ENCODE measurements at regions not wholly inside any gene's neighbourhood (a gene's known extent, or its start where the extent isn't known, plus 50 kb on each side); places are given as distances from the start of the nearest gene placed in this dataset.
"Not testable (repeated sequence)": the region's sequence is repeated elsewhere in the genome, so short reads cannot be mapped to it uniquely, and the experiment has no call there.

DNA sequence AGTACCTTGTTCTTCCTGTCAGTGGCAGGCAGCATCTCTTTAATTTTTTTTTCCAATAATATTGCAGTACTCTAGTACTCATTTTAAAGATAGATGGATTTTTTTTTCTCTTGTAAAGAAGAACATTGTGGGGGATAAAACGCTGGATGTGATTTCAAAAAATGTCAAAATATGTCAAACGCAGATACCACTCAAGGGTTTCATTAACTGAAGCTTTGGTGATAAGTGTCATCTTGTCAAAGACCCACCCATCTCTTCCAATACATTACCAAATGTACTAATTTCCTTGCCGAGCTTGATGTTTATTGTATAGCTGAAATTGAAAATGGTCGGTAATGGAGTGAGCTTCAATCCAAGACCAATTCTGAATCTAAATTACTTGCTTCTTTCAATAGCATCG, 332.4 kb upstream of the SOX2 start:
- no peak for DNase-seq (ENCODE audit: low read depth, low spot score)

DNA sequence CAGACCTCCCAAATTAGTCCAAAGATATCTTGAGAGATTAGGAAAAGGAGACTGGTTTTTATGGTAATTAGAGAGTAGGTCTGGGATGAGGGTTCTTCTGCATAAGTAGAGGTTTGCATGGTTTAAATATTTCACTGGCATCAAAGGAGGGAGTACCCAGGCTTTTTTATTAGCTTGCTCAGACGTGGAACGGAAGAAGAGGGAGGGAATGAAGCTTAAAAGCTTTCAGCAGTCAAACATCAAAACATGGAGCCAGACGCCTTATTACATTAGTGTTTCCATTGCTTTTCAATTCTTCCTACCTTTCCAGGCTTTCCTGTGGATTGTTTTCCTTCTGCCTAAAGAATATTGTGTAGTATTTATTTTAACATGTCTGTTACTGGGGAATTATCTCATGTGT, 342.1 kb upstream of the SOX2 start:
- H3K4me3 ChIP-seq (ENCODE audit: low read length): no peak overlapping the region
- no peak for DNase-seq (ENCODE audit: low read depth, low spot score)

More for the DNA sequence above, 332.4 kb upstream of the SOX2 start:
- no peak overlapping the region for H3K4me3 ChIP-seq (ENCODE audit: low read length)

DNA sequence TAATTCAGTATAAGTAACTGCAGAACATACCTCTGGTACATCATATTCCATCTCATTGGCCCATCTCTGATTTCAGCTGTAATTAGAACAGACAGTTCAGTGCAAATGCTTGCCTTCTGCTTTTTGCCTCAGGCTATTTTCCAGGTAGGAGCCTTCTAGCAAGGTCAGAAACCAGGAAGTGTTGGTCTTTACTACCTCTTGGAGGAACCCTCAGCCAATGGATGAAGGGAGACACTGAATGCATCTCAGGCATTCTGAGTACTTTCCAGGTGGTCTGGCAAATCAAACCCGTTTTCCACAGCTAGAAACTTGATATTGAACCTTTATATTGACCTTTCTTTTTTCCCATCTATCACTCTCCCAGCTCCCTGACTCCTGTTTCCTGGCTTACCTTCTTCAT, 348.5 kb upstream of the SOX2 start:
- no peak for DNase-seq (ENCODE audit: low read depth, low spot score)
- H3K4me3 ChIP-seq (ENCODE audit: low read length): no peak overlapping the region

DNA sequence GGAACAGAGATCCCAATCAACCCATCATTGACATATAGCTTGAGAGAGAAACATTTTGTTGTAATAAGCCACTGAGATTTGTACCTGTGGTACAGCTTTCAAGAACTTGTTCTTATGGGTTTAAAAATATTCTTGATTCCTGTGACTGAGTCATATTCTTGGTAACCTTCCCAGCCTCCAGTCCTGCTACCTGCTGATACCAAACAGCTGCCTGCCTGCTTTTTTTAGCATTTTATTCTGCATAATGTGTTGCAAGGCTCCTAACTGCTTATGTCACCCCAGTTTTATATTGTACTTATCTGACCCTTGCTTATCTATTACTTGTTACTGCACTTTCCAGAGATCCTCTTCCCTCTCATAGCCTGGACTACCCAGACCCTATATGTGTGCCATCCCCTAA, 349.3 kb upstream of the SOX2 start:
- no peak for DNase-seq (ENCODE audit: low read depth, low spot score)
- no peak overlapping the region for H3K4me3 ChIP-seq (ENCODE audit: low read length)

DNA sequence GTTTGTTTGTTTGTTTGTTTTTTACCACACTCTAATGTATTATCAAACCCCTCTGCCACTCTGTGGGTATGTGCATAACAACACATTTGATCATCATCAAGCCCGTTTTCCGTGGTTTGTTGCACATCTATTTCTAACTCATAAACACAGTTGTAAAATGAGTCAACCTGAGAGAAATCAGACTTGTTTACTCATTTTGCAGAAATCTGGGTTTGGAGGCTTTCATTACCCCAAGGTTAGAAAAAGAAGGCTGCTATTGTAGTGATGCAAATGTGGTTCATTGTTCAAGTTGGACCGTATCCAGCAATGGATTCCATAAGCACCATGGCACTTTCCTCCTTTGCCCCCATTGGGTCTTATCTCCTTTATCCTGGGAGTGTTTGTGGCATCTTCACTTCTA, 353.2 kb upstream of the SOX2 start:
- no peak overlapping the region for H3K4me3 ChIP-seq (ENCODE audit: low read length)
- no peak for DNase-seq (ENCODE audit: low read depth, low spot score)

DNA sequence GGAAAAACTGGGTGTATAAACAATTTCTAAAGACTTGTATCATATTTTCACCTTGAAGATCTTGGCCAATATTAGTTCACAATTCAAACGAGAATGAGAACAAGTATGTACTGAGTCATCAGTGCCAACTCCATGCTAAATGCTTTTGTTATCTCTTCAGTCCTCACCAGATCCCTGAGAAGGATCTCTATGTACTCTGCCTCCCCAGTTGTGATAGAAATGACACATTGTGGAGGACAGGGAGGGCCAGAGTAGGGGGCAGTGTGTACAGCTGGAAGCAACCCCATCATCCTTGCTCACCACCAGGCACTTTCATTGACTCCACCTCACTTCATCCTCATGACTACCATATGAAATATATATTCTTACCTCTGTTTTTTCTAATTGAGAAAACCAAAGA, 353.7 kb upstream of the SOX2 start:
- DNase-seq (ENCODE audit: low read depth, low spot score): no peak
- no peak overlapping the region for H3K4me3 ChIP-seq (ENCODE audit: low read length)

DNA sequence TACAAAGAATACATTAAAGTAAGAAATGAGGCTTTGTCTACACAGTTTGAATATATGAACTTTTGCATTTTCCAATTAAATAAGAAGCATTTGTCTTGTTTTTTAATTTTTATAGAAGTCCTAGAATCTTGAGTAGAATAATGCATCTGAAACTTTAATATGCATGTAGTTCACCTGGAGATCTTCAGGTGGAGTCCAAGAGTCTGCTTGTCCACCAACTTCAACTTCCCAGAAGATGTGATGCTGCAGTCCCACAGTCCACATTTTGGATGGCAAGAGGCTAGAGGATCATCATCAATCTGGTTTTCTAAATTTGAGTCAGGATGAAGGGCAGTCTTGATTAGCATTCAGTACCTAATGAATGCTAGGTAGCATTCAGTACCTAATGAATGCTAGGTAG, 357.6 kb upstream of the SOX2 start:
- DNase-seq (ENCODE audit: low read depth, low spot score): no peak
- no peak overlapping the region for H3K4me3 ChIP-seq (ENCODE audit: low read length)

DNA sequence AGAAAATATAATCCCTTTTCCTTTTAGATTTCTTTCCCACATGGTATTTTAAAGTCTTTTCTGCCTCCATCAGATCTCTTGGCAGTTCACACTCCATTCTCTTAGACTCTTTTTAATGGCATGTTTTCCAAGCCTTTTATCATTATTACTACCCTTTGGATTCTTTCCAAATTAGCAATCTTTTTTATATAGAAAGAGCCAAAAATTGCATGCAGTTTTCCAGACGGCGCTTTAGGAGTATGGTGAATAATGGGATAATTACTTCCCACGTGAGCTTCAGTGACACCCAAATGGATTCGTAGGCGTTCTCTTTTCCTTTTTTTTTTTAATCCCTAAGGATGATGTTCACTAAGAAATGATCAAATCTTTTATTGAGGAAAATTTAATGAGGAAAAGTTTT, 354.8 kb upstream of the DNAJC19 start:
- no peak for DNase-seq (ENCODE audit: low read depth, low spot score)
- no peak overlapping the region for H3K4me3 ChIP-seq (ENCODE audit: low read length)

DNA sequence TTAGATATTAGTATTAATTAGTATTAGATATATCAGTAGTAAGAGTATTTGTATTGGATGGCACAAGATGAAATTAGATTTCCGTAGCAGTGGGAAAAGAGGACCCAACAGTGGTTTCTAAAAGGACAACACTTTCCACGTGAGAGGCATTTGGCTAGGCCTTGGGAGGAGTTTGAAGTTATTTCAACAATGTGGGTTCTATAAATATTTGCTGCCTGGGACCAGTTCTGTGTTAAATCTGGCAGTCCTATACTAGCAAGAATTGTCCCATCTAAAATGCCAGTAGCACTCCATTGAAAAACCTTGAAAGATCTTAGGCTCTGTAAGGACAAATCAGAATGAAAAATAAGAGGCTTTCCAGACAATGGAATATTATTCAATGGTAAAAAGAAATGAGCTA, 347.1 kb upstream of the DNAJC19 start:
- no peak overlapping the region for H3K4me3 ChIP-seq (ENCODE audit: low read length)
- DNase-seq (ENCODE audit: low read depth, low spot score): no peak

DNA sequence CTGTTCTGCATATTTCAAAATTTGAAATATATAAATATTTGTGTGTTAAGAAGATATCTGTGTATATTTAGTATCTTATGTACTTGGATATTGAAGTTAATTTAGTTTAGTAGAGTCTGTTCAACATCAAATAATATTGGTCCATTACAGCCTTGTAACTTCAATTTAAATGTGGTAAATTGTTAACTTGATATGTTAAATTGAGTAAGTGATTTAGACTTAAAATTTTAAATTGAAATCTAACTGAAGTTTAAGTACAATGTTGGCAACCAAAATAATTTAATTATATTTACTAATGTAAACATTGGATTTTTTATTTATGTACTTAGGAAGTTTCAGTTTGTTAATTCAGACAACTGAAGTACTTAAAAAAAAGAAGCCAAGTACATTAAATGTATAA, 343.9 kb upstream of the DNAJC19 start:
- H3K4me3 ChIP-seq (ENCODE audit: low read length): no peak overlapping the region
- no peak for DNase-seq (ENCODE audit: low read depth, low spot score)

DNA sequence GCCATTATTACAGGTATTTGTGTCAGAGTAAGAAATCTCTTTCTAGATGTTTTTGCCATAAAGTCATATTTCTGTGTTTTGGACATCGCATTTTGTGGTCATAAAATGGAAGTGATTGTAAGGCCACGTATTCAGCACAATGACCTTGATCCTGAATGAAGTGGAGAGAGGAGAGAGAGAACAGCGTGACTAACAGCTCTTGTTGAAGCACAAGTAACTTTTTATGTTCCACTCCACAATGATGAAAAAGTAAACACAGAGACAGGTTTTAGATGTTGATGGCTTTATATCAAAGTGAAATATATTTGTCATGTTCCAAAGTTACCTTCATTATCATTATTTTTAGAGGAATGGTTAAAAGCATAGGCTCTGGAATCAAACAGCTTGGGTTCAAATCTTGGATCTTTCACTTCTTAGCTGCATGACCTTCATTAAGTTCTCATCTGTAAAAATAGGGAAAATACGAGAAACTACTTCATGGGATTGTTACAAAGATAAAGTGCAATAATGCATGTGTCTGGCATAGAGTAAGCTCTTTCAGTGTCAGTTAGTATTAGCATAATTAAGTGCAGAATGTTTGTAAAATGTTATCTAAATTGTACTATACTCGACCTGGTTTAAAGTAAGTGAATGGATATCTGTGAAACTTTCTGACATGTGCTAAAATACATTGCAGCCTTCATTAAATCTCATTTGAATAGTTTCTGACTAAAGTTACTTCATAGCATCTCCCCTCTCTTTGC, 341.5 kb upstream of the DNAJC19 start:
- no peak for DNase-seq (ENCODE audit: low read depth, low spot score)
- no peak overlapping the region for H3K4me3 ChIP-seq (ENCODE audit: low read length)

DNA sequence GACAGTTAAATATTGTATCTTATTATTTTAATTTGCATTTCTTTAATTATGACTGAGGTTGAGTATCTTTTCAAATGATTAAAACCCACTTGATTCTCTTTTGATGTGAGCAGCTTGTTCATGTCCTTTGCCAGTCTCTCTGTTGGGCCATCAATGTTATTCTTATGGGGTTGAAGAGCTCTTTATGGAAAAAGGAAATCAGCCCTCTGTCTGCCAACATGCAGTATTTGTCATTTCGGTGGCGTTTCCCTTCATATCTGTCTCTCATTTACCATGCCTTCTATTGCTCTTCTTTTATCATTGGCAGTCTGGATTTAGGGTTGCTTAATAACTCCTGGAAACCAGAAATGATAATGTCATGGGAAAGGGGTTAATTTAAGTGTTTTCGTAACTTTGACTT, 340.7 kb upstream of the DNAJC19 start:
- DNase-seq (ENCODE audit: low read depth, low spot score): no peak
- no peak overlapping the region for H3K4me3 ChIP-seq (ENCODE audit: low read length)

DNA sequence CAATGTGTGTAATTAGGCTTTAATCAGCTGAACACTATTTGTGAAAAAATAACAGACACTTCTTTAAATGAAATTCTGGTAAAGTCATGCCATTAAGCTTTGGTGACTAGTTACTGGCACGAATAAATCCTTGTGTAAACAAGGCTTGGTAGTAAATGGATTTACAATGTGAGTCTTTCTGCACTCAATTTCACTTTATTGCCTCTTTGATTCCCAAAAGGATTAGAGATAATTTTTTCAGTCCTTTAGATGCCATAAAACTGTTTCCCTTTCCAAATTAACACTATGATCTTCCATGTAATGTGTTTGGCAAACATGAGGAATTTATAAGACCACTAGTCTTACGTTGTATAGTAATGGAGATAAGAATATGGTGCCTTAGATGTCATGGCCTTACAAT, 339.5 kb upstream of the DNAJC19 start:
- H3K4me3 ChIP-seq (ENCODE audit: low read length): no peak overlapping the region
- DNase-seq (ENCODE audit: low read depth, low spot score): no peak

DNA sequence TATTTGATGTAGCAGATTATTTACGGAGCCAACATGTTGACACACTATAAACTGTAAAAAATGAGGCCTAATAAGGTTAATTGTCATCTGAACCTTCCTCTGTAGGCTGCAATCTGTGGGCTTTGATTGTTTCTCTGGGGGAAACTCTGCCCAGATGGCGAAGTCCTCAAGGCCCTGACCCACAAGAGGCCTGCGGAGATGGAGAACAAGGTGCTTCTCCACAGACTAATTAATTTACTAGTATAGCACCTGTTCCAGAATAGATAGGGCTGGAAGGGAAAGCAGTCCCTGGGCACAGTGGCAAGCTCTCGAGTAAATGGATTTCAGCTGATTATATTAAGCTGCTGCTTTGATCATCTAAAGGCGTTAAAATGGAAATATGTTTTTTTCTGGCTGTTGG, 338.8 kb upstream of the DNAJC19 start:
- DNase-seq (ENCODE audit: low read depth, low spot score): no peak
- H3K4me3 ChIP-seq (ENCODE audit: low read length): no peak overlapping the region

DNA sequence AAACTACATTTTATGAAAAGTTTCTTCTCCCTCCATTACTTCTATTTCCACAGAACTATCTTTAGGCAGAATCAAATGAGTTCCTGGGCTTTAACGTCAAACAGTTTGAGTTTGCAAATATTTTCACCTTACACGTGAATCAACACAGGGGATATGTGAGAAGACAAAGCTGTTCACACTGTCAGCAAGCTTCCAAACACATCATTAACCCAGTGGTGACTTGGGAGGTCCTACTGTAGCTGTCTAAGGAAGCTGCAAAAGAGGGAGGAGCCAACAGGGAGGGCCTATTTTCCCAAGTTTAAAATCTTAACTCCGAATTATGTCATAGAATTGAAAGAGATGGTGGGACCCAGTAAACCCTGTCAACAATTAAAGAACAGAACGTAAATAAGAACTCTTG, 337.8 kb upstream of the DNAJC19 start:
- H3K4me3 ChIP-seq (ENCODE audit: low read length): no peak overlapping the region
- no peak for DNase-seq (ENCODE audit: low read depth, low spot score)

DNA sequence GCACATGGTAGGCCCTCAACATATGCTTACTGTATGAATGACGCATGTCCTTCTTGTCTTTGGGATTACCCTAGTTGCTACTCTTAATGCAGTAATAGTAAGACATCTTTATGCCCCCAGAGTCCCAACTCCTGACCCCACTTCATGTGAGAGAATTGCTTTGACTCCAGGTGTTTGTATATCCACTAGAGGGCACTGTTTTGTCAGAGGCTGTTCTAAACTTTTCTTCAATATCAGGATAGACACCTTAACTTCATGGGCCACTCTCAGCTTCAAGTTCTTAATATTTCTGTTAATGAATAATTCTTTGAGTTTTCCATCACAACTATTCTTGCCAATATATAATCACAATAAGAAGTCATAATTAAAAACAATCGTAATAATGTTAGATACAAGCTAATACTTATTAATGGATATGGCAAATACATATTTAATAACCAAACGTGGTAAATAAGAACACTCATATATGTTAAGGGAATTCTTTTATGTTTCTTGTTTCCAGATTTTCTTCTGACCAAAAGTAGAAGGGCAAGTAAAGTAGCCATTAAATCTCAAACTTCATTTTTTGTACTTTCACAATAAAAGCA, 337.2 kb upstream of the DNAJC19 start:
- DNase-seq (ENCODE audit: low read depth, low spot score): peak; percentile 21
- H3K4me3 ChIP-seq (ENCODE audit: low read length): no peak overlapping the region

DNA sequence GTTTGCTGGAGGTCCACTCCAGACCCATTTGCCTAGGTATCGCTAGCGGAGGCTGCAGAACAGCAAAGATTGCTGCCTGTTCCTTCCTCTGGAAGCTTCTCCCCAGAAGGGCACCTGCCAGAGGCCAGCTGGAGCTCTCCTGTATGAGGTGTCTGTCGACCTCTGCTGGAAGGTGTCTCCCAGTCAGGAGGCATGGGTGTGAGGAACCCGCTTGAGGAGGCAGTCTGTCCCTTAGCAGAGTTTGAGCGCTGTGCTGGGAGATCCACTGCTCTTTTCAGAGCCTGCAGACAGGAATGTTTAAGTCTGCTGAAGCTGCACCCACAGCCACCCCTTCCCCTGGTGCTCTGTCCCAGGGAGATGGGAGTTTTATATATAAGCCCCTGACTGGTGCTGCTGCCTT, 335.0 kb upstream of the DNAJC19 start:
- not testable (repeated sequence) for H3K4me3 ChIP-seq (ENCODE audit: low read length); DNase-seq (ENCODE audit: low read depth, low spot score)

DNA sequence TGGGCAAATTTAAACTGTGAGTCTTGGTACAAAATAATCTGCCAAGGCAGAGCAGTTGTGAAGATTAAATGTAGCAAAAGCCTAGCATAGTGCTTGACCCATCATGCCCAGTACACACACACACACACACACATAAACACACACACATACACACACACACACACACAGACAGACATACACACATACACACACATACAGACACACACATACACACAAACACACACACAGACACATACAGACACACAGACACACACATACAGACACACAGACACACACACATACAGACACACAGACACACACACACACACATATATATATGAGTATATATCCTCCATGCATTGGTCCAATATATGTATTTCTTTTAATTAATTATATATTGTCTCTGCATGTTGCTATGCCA, 328.8 kb upstream of the DNAJC19 start:
- no peak overlapping the region for H3K4me3 ChIP-seq (ENCODE audit: low read length)

DNA sequence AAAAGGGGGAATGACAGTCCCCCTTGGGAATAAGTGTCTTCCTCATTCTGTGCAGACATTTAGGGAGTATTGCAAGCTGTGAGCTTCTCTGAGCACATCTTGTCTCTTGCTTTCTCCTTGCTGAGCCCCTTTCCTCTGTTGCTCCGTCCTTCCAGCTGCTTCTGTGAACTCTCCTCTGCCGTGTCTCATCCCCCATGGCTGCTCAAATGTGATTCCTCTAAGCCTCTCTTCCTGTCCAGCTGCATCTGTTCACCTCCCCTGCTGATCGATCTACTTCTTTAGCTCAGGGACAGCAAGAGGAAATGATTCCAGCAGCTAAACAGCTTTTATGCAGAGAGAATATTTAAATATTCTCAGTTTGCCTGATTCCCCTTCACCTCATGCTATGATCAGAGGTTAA, 328.0 kb upstream of the DNAJC19 start:
- no peak for DNase-seq (ENCODE audit: low read depth, low spot score)

More for the DNA sequence above, 328.8 kb upstream of the DNAJC19 start:
- no peak for DNase-seq (ENCODE audit: low read depth, low spot score)

DNA sequence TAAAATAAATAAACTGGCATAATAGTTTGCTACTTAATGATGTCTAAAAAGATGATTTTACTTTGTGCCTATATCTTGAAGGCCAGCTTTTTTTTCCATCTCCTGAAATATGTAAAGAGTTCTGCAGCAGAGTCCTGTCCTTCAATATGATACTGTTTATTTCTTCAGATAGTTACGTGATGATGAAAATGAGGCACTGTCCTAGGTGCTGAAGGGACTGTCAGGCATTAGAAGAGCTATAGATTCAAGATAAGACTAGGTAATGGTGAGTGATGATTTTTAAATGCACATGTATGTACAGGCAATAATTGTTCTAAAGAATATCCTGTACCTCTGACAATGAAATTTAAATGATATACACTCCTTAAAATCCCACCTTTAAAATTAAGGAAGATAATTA, 326.9 kb upstream of the DNAJC19 start:
- H3K4me3 ChIP-seq (ENCODE audit: low read length): no peak overlapping the region
- peak; percentile 35 for DNase-seq (ENCODE audit: low read depth, low spot score)

More for the DNA sequence above, 328.0 kb upstream of the DNAJC19 start:
- no peak overlapping the region for H3K4me3 ChIP-seq (ENCODE audit: low read length)

DNA sequence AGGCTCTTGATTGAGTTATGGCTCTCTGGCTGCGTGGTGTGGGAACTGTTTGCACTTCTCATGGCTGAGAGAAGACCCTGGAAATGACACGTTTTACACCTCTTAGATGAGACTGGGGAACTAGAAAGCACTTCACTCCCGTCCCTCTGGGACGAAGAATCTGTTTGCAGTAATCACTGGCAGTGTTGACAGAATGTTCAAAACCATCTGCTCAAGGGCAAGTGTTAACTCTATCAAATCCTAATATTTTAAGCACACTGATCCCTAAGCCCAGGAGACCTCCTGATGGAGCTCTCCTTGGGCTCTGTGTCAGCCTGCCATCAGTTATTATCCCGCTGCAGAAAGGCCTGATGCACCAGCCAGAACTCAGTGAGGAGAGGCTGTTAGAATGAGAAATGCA, 323.8 kb upstream of the DNAJC19 start:
- H3K4me3 ChIP-seq (ENCODE audit: low read length): no peak overlapping the region
- DNase-seq (ENCODE audit: low read depth, low spot score): no peak
